NCI-H526 (cell line): ENCODE measurements at regions not wholly inside any gene's neighbourhood (a gene's known extent, or its start where the extent isn't known, plus 50 kb on each side); places are given as distances from the start of the nearest gene placed in this dataset.

Experiments used
- DNase-seq, 2 experiments: peaks; one replicate each; lab custom pipeline; 2025; lab: John Stamatoyannopoulos, UW

DNA sequence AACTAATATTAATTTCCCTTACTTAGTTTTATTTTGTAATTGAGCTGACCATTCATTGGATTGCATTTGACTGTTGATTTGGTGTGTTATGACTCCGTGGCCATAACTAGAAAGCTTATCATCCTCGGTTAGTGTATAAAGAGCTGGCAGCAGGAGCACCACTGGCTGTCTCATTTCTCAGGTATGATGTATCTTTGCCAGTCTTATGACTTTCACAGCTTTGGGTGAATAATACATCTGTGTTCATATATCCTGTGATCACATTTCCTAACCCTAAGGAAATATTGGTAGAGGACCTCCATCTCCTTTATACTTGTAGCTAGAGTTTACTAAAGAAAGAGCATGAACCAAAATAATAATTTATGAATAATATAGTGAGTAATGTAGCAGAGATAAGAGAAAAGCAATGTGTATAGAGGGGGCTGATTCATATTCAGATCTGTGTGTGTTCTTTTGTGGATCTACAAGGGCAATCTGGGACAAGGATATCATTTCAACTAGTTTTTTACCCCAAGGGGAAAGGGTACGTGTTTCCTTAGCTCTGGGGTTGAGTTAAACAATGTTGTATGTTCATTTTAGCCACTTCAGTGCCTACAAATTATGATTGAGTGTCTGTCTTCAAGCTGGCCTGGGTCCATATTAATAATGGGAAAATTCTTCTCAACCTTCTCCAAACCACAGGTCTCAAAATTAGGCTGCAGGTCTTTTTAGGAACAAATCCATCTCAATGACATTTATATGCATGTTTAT is 901.7 kb downstream of the NTRK3 start:
- no peak for DNase-seq

DNA sequence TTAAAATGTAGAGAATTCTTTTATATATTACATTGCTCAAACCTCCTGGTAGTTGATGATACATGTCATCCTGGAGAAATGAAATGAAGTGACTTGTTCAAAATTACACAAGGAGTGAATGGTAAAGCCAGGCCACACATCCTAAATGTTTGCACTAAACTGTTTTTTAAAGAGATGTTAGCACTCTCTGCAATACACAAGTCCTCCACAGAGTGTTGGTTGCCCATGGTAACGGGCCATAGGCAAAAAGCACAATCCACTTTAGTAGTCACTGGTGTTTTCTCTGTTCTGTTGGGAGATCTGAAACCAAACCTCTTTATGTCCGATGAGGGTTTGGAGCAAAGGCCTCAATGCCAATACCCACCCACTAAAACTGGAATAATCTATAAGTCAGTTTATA is 907.4 kb downstream of the NTRK3 start:
- no peak for DNase-seq

DNA sequence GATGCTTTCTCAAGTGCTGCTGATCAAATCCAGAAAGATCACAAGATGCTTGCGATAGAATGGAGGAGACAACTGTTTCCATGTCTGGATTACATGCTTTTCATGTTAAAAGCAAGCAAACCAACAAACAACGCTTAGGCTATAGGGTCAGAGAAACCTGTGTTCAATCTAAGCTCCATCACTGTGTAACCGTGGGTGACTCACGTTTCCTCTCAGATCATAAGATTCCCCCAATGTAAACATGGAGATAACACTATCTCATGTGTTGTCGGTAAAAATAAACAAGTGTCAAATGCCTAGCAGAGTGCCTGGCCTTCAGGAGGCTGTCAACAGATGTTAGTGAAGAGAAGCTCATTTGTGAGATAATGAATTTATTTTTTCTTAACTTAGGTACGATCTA is 907.8 kb downstream of the NTRK3 start:
- no peak for DNase-seq

DNA sequence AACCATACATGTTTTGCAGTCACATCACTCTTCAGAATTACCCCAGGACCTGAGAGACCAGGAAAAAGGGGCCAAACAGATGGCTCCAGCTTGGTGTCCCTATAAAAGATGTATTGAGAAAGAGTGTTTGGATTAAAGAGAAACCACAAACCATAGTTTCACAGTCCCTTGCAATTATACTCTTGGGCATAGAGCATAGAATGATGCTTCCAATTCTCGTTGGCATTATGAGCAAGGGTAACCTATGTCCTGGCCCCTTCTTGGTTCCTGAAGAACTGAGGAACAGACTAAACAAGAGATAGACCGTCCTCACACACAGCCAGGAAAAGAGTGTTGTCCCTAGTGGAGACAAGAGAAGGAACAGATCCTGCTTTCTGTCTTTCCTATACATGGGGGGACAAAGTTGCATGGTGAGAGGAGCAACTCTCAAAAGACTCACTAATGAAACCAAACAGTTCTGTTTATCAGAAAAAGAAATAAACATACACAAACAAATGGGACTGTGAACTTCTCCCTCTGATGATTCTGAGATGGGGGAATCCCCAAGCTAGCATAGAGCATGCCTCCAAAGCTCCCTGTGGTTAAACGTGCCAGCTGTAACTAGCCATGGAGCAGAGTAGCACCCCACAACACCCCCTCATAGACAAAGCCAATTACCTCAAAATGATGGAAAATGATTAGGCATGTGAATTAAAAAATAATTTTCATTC is 908.6 kb downstream of the NTRK3 start:
- no peak for DNase-seq

DNA sequence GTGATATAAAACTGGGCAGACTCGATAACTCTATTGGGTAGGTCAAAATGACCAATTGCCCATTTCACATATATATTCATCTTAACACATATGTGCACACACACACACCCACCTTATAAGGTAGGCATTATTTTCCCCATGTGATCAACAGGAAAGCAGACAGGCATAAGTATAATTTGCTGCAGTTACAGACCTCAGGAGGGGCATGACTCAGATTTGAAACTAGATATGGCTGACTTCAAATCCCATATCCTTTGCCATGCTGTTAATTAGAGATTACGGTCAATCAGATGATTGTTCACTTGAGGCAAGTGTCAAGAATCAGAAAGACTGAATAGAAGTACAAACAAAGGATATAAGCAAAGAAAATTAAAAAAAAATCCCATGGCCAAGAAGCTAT is 910.6 kb downstream of the NTRK3 start:
- no peak for DNase-seq

DNA sequence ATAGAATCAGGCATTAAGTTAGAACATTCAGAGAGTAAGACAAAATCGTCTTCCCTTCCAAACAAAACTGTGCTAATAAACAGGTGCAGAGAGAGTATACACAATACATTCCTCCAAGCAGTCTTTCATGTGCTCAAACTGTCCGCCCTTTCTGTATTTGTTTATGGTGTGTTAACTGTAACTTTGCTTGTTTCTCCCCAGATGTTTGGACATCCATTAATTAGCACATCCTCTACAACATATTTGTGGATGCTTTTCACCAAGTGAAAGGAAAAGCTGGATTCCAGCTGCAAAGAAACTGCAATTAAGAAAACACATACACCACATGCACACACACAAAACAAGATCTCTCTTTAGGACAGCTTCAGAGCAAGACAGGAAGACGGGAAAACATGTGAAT is 912.6 kb downstream of the NTRK3 start:
- DNase-seq, result no peak

DNA sequence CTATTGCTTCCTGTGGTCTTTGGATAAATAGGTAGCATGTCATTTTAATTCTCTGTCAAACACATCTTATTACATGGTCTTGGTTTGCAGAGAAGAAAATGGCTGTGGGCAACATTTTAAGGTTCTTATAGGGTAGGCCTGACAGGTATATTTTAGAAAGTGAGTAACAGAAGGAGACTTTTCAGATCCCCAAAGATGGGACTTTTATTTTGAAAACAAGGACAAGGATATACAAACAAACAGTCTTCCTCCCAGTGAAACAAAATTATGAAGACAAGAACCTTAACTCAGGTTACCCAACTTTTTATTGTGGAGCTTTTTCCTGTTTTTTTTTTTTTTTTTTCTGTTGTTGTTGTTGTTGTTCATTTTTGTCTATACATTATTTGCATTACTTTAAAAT is 916.2 kb downstream of the NTRK3 start:
- DNase-seq, result no peak

DNA sequence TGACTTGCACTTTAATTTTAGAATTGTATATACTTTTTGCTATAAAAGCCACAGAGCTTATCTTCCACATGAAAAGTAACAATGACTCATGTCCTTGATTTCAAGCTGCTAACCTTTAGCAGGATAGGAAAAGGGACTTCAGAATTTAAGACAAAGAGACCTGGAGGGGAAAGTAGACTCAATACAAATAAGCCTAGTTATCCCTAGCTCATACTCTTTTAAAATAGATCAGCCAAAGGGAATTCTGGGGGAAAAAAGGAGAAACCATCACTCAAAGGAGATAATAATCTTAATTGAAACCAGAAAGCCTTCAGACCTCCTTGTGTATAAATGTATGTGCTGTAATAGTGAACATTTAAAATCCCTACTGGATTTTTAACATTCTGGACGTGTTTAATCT is 930.3 kb downstream of the NTRK3 start:
- no peak for DNase-seq

DNA sequence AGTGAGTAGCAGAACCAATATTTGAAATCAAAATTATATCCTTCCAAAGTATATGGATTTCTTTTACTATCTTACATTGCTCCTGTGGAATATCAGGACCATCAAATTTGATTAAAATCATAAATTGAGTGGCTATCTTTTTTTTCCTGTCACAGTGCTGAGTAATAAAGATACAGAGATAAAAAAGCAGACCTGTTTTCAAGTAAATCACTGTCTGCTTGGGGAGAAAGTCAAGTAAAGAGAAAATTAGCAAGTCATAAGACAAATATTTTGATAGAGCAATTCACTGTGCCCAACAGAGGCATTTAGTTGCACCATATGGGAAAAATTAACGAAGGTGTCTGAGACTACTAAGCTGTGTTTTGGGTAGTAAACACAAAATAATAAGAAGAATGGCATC is 933.7 kb downstream of the NTRK3 start:
- no peak for DNase-seq

DNA sequence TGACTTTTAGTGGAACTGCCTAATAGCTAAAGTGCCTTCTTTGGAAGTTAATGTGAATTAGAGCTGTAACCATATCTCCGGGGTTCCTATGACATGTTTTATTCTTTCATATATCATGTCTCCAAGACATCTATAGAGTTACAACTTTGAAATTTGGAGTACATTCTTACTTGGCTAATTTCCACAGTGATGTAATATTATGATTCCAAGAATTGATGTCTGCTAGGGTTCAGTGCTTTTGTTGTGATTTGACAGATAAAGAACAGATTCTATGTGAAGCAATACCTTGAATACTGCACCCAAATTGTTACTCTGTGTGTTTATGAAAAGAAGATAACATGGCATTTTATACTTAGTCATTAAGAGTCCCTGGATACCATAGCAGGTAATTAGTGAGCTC is 934.3 kb downstream of the NTRK3 start:
- no peak for DNase-seq

DNA sequence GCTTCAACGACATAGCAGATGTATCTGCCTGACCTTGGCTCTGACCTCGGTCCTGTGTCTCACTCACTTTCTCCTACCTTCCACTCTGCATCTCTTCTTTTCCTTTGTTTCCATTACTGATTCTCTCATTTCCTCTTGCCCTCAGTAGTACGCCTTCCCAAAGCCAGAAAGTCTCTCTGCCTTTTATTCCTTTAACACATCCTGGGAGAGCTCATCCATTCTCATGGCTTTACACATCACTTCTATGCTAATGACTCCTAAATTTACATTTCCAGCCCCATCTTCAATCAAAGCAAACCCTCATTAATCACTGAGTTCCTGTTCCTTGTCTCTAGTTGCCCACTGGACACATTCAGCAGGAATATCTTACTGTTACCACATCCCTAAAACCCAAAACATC is 938.6 kb downstream of the NTRK3 start:
- DNase-seq, result no peak

DNA sequence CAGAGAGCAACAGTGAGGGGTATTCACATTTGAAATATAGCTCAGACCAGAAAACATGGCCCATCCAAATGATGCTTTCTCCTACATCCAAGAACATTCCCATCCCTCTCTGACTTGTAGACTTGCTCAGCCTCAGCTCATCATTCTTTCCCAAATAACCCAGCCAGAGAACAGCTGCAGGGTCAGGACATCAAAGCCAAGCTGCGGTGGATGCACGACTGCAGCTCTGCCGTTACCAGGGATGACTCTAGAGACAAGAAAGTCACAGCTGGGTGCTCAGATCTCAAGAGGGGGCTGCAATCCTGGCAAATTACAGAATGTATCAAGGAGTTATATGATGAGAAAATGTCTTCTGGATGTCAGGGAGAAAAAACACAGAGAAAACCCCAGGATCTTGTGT is 944.3 kb downstream of the NTRK3 start:
- no peak for DNase-seq

DNA sequence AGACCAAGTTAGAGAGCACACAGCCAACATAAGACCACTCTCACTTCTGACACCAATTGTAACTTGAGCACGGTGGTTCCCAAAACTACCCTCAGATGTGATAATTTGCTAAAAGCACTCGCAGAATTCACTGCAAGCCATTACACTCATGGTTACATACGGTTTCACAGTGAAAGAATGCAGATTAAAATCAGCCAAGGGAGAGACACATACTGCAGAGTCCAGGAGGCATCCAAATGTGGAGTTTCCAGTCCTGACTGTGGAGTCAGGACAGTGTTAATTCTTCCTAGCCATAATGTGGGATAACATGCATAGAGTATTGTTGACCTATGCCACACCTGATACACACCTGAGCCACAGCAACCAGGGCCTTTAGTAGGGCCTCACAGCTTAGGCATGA is 956.4 kb downstream of the NTRK3 start:
- no peak for DNase-seq

DNA sequence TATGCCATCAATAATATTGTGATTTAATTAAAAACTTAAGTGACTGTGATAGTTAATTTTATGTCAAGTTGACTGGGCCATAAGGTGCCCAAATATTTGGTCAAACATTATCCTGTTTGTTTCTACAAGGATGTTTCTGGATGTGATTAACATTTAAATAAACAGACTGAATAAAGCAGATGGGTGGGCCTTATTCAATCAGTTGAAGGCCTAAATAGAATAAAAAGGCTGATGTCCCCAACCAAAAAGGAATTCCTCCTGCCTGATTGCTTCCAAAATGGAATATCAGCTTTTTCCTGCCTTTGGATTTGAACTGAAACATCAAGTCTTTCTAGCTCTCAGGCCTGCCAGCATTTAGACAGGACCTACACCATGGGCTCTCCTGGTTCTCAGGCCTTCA is 961.7 kb downstream of the NTRK3 start:
- DNase-seq, result no peak

DNA sequence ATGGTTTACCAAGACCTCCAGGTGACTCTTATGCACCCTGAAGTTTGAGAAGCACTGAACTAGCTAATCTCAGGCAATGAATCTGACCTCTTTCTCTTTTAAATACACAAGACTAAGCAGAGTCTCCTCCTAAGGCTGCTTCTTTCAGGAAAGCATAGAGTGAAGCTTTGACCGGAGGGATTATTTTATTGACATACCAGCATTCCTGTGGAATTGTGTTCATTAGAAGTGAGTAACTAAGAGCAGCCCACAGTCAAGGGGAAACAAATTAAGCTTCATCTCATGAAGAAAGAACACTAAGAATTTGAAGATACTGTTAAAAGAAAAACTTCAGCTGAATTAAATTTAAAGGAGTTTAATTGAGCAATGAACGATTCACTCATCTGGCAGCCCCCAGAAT is 963.5 kb downstream of the NTRK3 start:
- DNase-seq, result no peak

DNA sequence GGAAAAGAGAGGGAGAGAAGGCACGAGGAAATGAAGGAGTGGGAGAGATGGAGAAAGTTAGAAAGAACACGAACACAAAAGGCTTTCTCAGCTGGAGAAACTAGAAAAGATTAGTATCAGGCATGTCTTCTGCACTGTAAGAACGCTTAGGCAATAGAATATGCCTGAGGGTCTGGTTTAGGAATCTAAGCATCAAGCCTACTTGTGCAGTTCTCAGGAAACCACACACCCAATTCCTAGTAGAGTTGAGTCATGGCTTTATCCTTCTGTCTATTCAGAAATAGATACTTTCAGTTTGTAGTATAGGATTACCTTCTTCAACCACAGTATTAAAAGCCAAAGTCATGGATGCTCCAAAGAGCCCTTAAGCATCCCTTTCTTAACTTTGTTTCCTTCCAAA is 969.4 kb downstream of the NTRK3 start:
- no peak for DNase-seq

DNA sequence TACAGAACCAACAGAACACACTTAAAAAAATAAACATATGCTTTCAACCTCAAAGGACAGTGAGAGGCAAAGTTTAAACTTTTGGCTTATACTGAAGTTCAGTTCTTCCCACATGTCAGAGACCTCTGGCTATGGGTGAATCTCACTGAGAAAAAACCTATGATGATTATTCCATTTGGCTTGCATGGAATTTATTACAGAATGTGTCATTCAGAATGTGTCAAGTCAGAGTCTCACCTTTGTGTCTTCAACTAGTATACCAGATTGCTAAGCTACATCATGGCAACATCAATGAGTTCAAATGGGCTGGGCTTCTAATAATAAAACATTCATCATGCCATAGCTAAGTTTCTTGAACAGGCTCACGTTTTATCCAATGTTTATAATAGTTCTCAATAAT is 987.0 kb downstream of the NTRK3 start:
- no peak for DNase-seq

DNA sequence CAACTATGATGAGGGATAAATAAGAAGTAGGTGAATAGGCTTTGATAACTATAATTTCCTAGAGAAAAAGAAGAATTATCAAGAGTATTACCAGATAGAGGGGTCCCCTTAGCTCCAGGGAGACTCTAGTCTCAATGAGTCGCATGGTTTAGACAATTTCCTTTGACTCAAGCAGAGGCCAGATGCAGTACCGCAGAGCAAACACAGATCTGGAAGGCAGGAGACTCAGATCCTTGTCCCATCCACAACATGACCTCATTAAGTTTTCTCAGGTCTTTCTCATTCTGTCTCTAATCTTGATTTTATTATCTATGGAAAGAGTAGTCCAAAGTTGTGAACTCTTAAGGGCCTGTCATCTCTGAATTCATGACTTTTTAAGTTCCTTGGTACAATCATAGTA is 987.9 kb downstream of the NTRK3 start:
- no peak for DNase-seq

DNA sequence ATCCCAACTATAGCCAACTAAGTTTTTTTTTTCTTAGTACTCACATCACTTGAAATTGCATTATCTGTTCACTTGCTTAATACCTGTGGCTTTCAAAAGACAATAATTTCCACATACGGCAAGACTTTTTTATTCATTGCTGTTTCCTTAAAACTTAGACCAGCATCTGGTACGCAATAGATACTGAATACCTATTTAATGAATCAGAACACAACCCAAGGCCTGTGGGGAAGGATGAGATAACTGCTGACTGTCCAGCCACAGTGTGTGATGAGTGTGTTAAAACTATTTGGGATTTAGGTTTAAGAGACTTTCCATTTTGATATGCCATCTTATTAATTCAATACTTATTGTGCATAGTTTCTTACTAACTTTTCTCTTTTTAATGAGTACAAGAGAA is 988.7 kb downstream of the NTRK3 start:
- DNase-seq, result no peak

DNA sequence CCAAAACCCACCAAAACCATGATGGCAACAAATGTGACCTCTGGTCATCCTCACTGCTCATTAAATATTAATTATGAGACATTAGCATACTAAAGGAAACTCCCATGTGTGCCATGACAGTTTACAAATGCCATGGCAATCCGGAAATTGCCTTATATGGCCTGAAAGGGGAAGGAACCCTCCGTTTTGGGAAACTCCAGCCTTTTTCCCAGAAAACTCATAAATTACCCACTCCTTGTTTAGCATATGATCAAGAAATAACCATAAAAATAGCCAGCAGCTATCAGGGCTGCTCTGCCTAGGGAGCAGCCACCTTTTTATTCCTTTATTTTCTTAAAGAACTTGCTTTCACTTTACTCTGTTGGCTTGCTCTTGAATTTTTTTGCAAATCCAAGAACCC is 992.7 kb downstream of the NTRK3 start:
- DNase-seq, result no peak

DNA sequence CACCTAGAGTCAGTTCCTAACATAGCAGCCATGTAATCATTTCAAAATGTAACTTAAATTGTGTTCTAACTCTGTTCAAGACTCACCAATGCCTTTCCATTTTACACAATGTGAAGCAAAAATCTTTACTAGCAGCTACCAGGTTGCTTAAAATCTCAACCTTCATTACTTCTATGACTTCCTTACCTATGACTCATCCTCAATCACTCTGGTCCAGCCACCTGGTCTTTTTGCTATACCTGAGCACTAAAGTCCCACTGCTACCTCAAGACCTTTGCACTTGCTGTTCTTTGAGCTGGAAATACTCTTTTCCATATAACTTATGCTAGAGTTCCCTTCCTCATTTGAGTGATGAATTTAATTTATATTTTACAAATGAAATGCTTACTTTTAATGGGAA is 993.2 kb downstream of the NTRK3 start:
- DNase-seq, result no peak

DNA sequence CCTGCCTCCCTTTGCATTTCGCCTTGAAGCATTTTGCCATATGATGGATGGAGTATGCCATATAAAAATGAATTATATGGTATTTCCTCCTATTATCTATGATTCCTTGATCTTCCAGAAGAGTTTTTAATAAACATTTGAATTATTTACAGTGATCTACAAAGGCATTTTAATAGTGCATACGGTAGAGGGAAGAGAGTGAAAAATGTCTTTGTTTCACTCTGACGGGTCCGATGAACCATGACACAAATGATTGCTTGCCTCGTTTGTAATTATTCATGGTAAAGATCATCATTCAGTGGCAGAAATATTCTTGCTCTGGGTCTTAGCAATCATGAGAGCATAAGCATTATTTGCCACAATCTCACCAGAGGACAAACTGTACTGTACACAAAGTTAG is 1010.9 kb downstream of the NTRK3 start:
- peak in 1 of 2 experiments; percentile 6 for DNase-seq

DNA sequence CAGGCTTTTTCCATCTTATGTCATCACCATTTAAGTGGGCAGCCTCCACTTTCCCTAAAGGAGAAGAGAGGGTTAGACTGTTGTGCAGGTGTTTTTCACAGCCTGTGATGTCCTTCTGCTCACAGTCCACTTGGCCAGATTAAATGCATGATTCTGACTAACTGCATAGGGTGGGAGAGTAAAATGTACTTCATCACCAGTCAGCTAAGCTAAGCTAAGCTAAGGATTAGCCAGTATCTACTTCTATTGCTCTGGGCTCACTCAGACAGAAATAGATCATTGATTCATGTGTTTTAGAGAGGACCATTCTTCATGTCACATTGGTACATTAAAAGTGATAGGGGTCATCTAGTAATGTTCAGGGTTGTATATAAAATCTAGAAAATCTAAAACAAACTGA is 1013.1 kb downstream of the NTRK3 start:
- DNase-seq, result no peak
